Heart left ventricle (tissue), 16 donors: ENCODE measurements at regions not wholly inside any gene's neighbourhood (a gene's known extent, or its start where the extent isn't known, plus 50 kb on each side); places are given as distances from the start of the nearest gene placed in this dataset.

Experiments used
- ATAC-seq, 4 donors: fragments of 200-7000 bp; cut with Tn5 transposase; one replicate each; pipeline ENCODE4 v1.9.1; 2020 to 2022; ENCODE audit warnings: moderate library complexity in 4 of 4, mild to moderate bottlenecking in 3 of 4, moderate number of reproducible peaks in 1 of 4
- DNase-seq, 5 donors: peaks; one replicate each; pipeline ENCODE4 v3.0.0-alpha.2; 2020
- H3K27ac ChIP-seq, 12 donors: fragments of 200-600 bp; sonication (generic) in 4 of 12; one replicate each; pipeline versions ENCODE4 v1.5.0 to v1.8.0; 2016 to 2022; ENCODE audit warnings: mild to moderate bottlenecking in 2 of 12
- H3K27me3 ChIP-seq, 9 donors: fragments of 200-600 bp; sonication (generic) in 2 of 9; one replicate each; pipeline versions ENCODE4 v1.5.1 to v1.8.0; 2016 to 2022; ENCODE audit warnings: mild to moderate bottlenecking in 3 of 9
- H3K36me3 ChIP-seq, 9 donors: fragments of 200-600 bp; sonication (generic) in 2 of 9; one replicate each; pipeline versions ENCODE4 v1.5.0 to v1.8.0; 2018 to 2022; ENCODE audit warnings: mild to moderate bottlenecking in 2 of 9
- H3K4me1 ChIP-seq, 12 donors: fragments of 200-600 bp; sonication (generic) in 4 of 12; one replicate each; pipeline versions ENCODE4 v1.5.0 to v1.8.0; 2016 to 2022; ENCODE audit warnings: mild to moderate bottlenecking in 3 of 12
- H3K4me3 ChIP-seq, 12 donors: fragments of 200-600 bp; sonication (generic) in 4 of 12; one replicate each; pipeline versions ENCODE4 v1.5.0 to v1.8.0; 2017 to 2022; ENCODE audit warnings: mild to moderate bottlenecking in 9 of 12, moderate library complexity in 4 of 12
- H3K9me3 ChIP-seq, 12 donors: fragments of 200-600 bp; sonication (generic) in 4 of 12; one replicate each; pipeline versions ENCODE4 v1.5.0 to v1.8.0; 2016 to 2022; ENCODE audit warnings: mild to moderate bottlenecking in 1 of 12
- POLR2A ChIP-seq, 2 donors: fragments of 450-650 bp; IDR thresholded peaks; one replicate each; pipeline ENCODE4 v1.6.1; 2017; ENCODE audit warnings: antibody characterized with exemption in 2 of 2, mild to moderate bottlenecking in 2 of 2, moderate library complexity in 2 of 2
- WGBS, 4 donors: extraction: QIAGEN DNeasy Blood & Tissue Kit in 2 of 4; methylation state at CpG; one replicate each; pipeline versions ENCODE4 v1.1.5 to v1.1.7; 2013 to 2018; 5-methylcytosine and 5-hydroxymethylcytosine counted together
- intact Hi-C, 10 donors: fragments of 100-400 bp; cut with DNase I; formaldehyde crosslinking; loops; one replicate each; pipeline versions ENCODE4 v1.11.1 to v1.14.2; 2022
- TF ChIP-seq, protein P1 (sequence below), 12 donors: fragments of 200-600 bp; sonication (generic) in 4 of 12; IDR thresholded peaks; one replicate each; pipeline versions ENCODE4 v1.5.0 to v1.8.0; 2018 to 2022; ENCODE audit warnings: antibody characterized with exemption in 12 of 12, mild to moderate bottlenecking in 5 of 12
- donor health status: ischemic (EF 13 %, LVEDD 7.1; RV severe dilation, severe dysfunction).
- donor health status: healthy with polysubstance abuse.
- donor health status: DM: no; HTN: yes; CAD: no.
- donor health status: DM: no; HTN: no; CAD: no.
- donor health status: ischemic (EF 25% LVEDD 6.9; RV normal size, moderate dysfunction).
- donor health status: ischemic (EF 25% LVEDD 5.7; RV mildly dilated, moderate dysfunction).
- donor health status: healthy.
- donor health status: DM: yes; HTN: yes; CAD: no.
- donor health status: ischemic (EF 35%, LVEDD 5.7; RV mildly dilated, moderate dysfunction).
- donor health status: nonischemic (EF 11% LVEDD 7.7; RV severe dilation, severe dysfunction).
- donor health status: DM: yes; HTN: yes; CAD: no.
- donor health status: PGD.
- donor health status: ischemic (EF 29% LVEDD 5.4; RV normal size, mild dysfunction).
- donor health status: nonischemic (EF 23%, LVEDD 6.1; RV moderate dilation, normal function).

DNA sequence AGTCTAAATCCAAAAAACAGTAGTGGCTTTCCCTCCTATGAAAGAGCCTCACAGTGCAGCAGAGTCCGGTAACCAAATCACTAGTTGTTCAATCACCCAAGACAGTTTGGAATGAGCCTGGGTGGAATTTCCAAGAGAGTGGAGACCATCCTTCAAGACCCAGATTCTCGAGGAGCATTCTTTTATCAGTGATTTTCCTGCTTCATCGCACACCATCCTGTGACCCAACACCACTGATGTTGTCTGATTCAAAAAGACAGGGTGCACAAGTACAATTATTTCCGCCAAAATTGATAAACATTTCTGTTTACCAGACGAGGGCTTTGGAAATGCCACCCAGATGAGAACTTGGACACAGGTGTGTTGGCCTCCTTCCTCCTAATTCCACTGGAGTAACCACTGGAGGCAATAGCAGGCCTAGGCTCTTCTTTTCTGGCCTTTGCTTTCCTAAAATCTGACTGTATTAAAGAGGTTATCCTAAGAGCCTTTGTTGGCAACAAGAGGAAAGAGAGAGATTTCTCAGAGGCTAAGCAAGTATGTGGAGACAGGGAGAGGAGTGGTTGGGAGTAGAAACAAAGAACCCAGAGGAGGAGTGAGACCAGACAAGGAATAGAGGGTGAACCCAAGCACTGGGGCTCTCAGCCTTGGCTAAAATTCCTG is 56.3 kb upstream of the S1PR3 start:
- H3K4me1 ChIP-seq, result peaks cover 0 to 15% (median 0%) of the 10 kb centered on the region in 12 donors
- no peak overlapping the region for H3K4me3 ChIP-seq
- 72 to 95% (median 88%) methylated on average over 5 of the region's 5 CpGs for WGBS, 4 donors
- H3K9me3 ChIP-seq, result peaks cover 0 to 3% (median 0%) of the 10 kb centered on the region in 12 donors
- no peak for DNase-seq
- ATAC-seq, result no peak
- no peaks in the 10 kb centered on the region for H3K36me3 ChIP-seq
- intact Hi-C loops, result loop anchor here in 1 of 10 donors (5.0 kb wide), 1 partner anchor 42 kb away; no protein-coding TSS in a partner anchor
- TF ChIP-seq, protein P1, sequence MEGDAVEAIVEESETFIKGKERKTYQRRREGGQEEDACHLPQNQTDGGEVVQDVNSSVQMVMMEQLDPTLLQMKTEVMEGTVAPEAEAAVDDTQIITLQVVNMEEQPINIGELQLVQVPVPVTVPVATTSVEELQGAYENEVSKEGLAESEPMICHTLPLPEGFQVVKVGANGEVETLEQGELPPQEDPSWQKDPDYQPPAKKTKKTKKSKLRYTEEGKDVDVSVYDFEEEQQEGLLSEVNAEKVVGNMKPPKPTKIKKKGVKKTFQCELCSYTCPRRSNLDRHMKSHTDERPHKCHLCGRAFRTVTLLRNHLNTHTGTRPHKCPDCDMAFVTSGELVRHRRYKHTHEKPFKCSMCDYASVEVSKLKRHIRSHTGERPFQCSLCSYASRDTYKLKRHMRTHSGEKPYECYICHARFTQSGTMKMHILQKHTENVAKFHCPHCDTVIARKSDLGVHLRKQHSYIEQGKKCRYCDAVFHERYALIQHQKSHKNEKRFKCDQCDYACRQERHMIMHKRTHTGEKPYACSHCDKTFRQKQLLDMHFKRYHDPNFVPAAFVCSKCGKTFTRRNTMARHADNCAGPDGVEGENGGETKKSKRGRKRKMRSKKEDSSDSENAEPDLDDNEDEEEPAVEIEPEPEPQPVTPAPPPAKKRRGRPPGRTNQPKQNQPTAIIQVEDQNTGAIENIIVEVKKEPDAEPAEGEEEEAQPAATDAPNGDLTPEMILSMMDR (IDR thresholded peaks at IDR 0.05), result no peak
- no peak for TF ChIP-seq POLR2A (IDR thresholded peaks at IDR 0.05)
- H3K27me3 ChIP-seq, result no peaks in the 10 kb centered on the region
- H3K27ac ChIP-seq, result no peak overlapping the region

DNA sequence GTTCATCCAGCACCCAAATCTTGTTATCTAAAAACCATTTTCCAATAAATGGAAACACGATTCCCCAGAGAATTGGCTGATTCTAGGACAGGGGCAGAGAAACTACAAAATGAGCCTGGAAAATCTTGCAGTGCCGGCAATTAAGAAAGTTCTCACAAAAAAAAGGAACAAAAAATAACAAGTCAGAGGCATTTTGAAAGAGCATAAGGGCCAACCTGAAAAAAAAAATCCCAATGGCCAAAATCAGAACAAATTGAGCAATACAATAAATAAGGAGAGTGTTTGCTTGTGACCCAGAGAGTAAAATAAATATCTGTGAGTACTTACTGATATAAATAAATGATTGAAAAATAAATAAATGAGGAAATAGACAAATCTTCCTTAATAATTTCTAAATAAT is 55.1 kb upstream of the S1PR3 start:
- no peak for DNase-seq
- intact Hi-C loops, result loop anchor here in 1 of 10 donors (5.0 kb wide), 1 partner anchor 41 kb away; no protein-coding TSS in a partner anchor
- H3K4me3 ChIP-seq, result no peak overlapping the region
- peaks cover 0 to 15% (median 0%) of the 10 kb centered on the region in 12 donors for H3K4me1 ChIP-seq
- no peaks in the 10 kb centered on the region for H3K9me3 ChIP-seq
- TF ChIP-seq, protein P1 (IDR thresholded peaks at IDR 0.05), result no peak
- TF ChIP-seq POLR2A (IDR thresholded peaks at IDR 0.05), result no peak
- H3K36me3 ChIP-seq, result no peaks in the 10 kb centered on the region
- WGBS, 4 donors, result 83 to 92% (median 89%) methylated on average over 2 of the region's 2 CpGs
- H3K27ac ChIP-seq, result no peak overlapping the region
- ATAC-seq, result no peak
- no peaks in the 10 kb centered on the region for H3K27me3 ChIP-seq

DNA sequence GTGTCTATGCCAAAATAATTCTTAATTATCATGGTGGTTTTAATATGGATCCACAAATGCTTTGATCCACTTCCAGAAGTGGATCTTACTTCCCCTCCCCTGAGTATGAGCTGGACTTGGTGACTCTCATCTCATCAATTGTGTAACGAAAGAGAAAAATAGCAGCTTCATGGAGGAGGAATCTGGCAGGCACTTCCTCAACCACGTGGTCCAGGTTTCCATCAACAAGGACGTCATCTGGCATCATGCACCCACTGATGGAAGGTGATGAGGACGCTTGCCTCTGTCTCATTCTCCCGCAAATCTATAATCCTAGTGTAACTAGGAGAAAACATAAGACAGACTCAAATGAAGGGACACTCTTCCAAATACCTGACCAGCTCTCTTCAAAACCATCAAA is 54.6 kb upstream of the S1PR3 start:
- ATAC-seq (no peak), DNase-seq (no peak)
- Histone ChIP-seq H3K27me3 (no peaks in the 10 kb centered on the region), H3K4me3 (no peak overlapping the region), H3K9me3 (no peaks in the 10 kb centered on the region), H3K36me3 (no peaks in the 10 kb centered on the region), H3K4me1 (peaks cover 0 to 15% (median 0%) of the 10 kb centered on the region in 12 donors), H3K27ac (no peak overlapping the region)
- TF ChIP-seq, protein P1 (IDR thresholded peaks at IDR 0.05), result no peak
- no peak for TF ChIP-seq POLR2A (IDR thresholded peaks at IDR 0.05)
- intact Hi-C loops, result loop anchor here in 1 of 10 donors (5.0 kb wide), 1 partner anchor 41 kb away; no protein-coding TSS in a partner anchor
- 56 to 62% (median 60%) methylated on average over 5 of the region's 5 CpGs for WGBS, 4 donors

GRCh38 chr9:88937248-88937647 is 54.0 kb upstream of the S1PR3 start:
- intact Hi-C loops, result loop anchor here in 1 of 10 donors (5.0 kb wide), 1 partner anchor 40 kb away; no protein-coding TSS in a partner anchor
- H3K4me1 ChIP-seq, result peaks cover 0 to 15% (median 0%) of the 10 kb centered on the region in 12 donors
- no peak overlapping the region for H3K27ac ChIP-seq

More at GRCh38 chr9:88937248-88937647, 54.0 kb upstream of the S1PR3 start:
- WGBS, 4 donors, result 77 to 96% (median 85%) methylated on average over 3 of the region's 3 CpGs
- Histone ChIP-seq H3K4me3 (no peak overlapping the region), H3K36me3 (no peaks in the 10 kb centered on the region), H3K27me3 (no peaks in the 10 kb centered on the region), H3K9me3 (no peaks in the 10 kb centered on the region)
- ATAC-seq (no peak), DNase-seq (no peak)
- TF ChIP-seq POLR2A (IDR thresholded peaks at IDR 0.05), result no peak
- TF ChIP-seq, protein P1 (IDR thresholded peaks at IDR 0.05), result no peak
